ENCODE measurements at regions not wholly inside any gene's neighbourhood (a gene's known extent, or its start where the extent isn't known, plus 50 kb on each side); places are given as distances from the start of the nearest gene placed in this dataset.

DNA sequence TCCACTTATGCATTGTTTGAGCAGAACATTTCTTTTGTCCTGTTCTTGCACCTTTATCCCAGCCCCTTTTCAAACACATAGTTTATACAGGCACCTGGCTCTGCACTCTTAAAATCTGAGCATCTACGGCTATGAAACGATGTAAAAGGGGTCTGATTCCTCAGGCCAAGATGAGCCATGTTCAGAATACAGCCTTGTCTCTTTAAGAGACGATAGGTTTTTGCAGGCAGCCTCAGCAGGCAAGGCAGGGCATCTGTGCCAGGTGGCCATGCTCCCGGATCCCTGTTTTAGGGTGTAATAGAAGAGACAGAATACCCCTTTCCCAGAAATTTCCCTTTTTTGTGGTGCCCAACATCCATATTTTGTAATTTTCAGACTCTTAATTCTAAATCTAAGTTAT lies 89.1 kb upstream of the NFIB start:
- no peaks in the 10 kb centered on the region for H3K27me3 ChIP-seq (ENCODE audit: control insufficient read depth in 3 of 3, insufficient read depth in 3 of 3, low read depth in 1 of 3, low read length in 3 of 3)
- H3K18ac ChIP-seq (ENCODE audit: low read length): no peak overlapping the region
- WGBS, 2 donors (ENCODE audit: extremely low coverage in 2 of 2, insufficient read length in 2 of 2, insufficient replicate concordance in 1 of 2): no CpG with 5 or more reads among the region's 4 CpGs
- DNase-seq (ENCODE audit: low spot score): no peak
- no peak overlapping the region for H2AK5ac ChIP-seq (ENCODE audit: low read depth, low read length)
- no peak overlapping the region for H3K27ac ChIP-seq (replicated peaks; ENCODE audit: low read length)
- no peaks in the 10 kb centered on the region for H3K36me3 ChIP-seq (replicated peaks in 1 of 2; ENCODE audit: control insufficient read depth in 2 of 2, insufficient read depth in 2 of 2, low read length in 2 of 2)
- no peak overlapping the region for H3K9ac ChIP-seq (ENCODE audit: low read depth, low read length, poor library complexity)
- no peaks in the 10 kb centered on the region for H3K9me3 ChIP-seq (replicated peaks in 1 of 2; ENCODE audit: control insufficient read depth in 2 of 2, insufficient read depth in 1 of 2, low read depth in 1 of 2, low read length in 2 of 2)
- H2AFZ ChIP-seq (ENCODE audit: low read length): peak overlapping the region; percentile 10
- H3K4me2 ChIP-seq (ENCODE audit: insufficient read depth, low read length, poor library complexity, severe bottlenecking): no peak overlapping the region
- H2BK12ac ChIP-seq (ENCODE audit: low read length): no peak overlapping the region
- no peak overlapping the region for H2BK120ac ChIP-seq (ENCODE audit: low read depth, low read length)
- no peak overlapping the region for H3K4ac ChIP-seq (ENCODE audit: low read length)
- no peak overlapping the region for H3K4me3 ChIP-seq (ENCODE audit: low read length in 2 of 2)
- no peak overlapping the region for H4K8ac ChIP-seq (ENCODE audit: low read depth, low read length)
- H3K23ac ChIP-seq (ENCODE audit: low read depth, low read length, poor library complexity): no peak overlapping the region
- H4K91ac ChIP-seq (ENCODE audit: low read depth, low read length, poor library complexity): no peak overlapping the region
- no peaks in the 10 kb centered on the region for H3K79me1 ChIP-seq (ENCODE audit: low read depth, low read length)
- H2BK15ac ChIP-seq (ENCODE audit: low read length): no peak overlapping the region
- H3K14ac ChIP-seq (ENCODE audit: low read length): no peak overlapping the region
- H3K4me1 ChIP-seq (ENCODE audit: control insufficient read depth in 2 of 2, insufficient read depth in 1 of 2, low read depth in 1 of 2, low read length in 2 of 2): peaks cover 0 to 2% of the 10 kb centered on the region in 2 donors
- H2BK5ac ChIP-seq (ENCODE audit: low read length): no peak overlapping the region

DNA sequence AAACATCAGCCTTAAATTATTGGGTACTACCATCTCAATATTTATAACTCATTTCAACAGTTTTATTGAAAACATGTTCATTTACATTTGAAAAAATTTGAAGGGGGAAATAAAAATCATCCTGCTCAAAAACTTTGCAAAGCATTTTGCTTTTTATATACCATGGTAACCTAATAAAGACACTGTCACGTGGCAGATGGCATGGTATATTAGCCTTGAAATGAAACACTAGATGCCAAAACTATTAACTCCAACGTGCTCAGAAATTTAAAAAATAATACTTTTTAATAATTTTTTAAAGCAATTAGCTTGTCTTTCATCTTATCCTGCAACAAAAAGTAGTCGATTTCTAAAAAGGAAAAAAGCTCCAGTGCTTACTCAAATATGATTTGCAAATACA lies 88.6 kb upstream of the NFIB start:
- WGBS, 2 donors (ENCODE audit: extremely low coverage in 2 of 2, insufficient read length in 2 of 2, insufficient replicate concordance in 1 of 2): no CpG with 5 or more reads among the region's 3 CpGs
- Histone ChIP-seq H2BK15ac (ENCODE audit: low read length) (no peak overlapping the region), H3K79me1 (ENCODE audit: low read depth, low read length) (no peaks in the 10 kb centered on the region), H3K9ac (ENCODE audit: low read depth, low read length, poor library complexity) (no peak overlapping the region), H3K14ac (ENCODE audit: low read length) (no peak overlapping the region), H3K23ac (ENCODE audit: low read depth, low read length, poor library complexity) (no peak overlapping the region), H3K4ac (ENCODE audit: low read length) (no peak overlapping the region), H3K4me3 (ENCODE audit: low read length in 2 of 2) (no peak overlapping the region), H3K4me2 (ENCODE audit: insufficient read depth, low read length, poor library complexity, severe bottlenecking) (no peak overlapping the region), H3K18ac (ENCODE audit: low read length) (no peak overlapping the region), H2BK12ac (ENCODE audit: low read length) (no peak overlapping the region), H2AK5ac (ENCODE audit: low read depth, low read length) (no peak overlapping the region), H2BK120ac (ENCODE audit: low read depth, low read length) (no peak overlapping the region), H3K27ac (replicated peaks; ENCODE audit: low read length) (no peak overlapping the region), H3K27me3 (ENCODE audit: control insufficient read depth in 3 of 3, insufficient read depth in 3 of 3, low read depth in 1 of 3, low read length in 3 of 3) (no peaks in the 10 kb centered on the region), H4K8ac (ENCODE audit: low read depth, low read length) (no peak overlapping the region), H2BK5ac (ENCODE audit: low read length) (no peak overlapping the region), H4K91ac (ENCODE audit: low read depth, low read length, poor library complexity) (no peak overlapping the region), H2AFZ (ENCODE audit: low read length) (no peak overlapping the region), H3K9me3 (replicated peaks in 1 of 2; ENCODE audit: control insufficient read depth in 2 of 2, insufficient read depth in 1 of 2, low read depth in 1 of 2, low read length in 2 of 2) (no peaks in the 10 kb centered on the region), H3K36me3 (replicated peaks in 1 of 2; ENCODE audit: control insufficient read depth in 2 of 2, insufficient read depth in 2 of 2, low read length in 2 of 2) (no peaks in the 10 kb centered on the region), H3K4me1 (ENCODE audit: control insufficient read depth in 2 of 2, insufficient read depth in 1 of 2, low read depth in 1 of 2, low read length in 2 of 2) (peaks cover 0 to 2% of the 10 kb centered on the region in 2 donors)
- DNase-seq (ENCODE audit: low spot score): no peak

GRCh38 chr9:14401911-14402310 lies 88.0 kb upstream of the NFIB start:
- Histone ChIP-seq H2AFZ (ENCODE audit: low read length) (no peak overlapping the region), H3K4me1 (ENCODE audit: control insufficient read depth in 2 of 2, insufficient read depth in 1 of 2, low read depth in 1 of 2, low read length in 2 of 2) (peaks cover 0 to 2% of the 10 kb centered on the region in 2 donors), H2BK120ac (ENCODE audit: low read depth, low read length) (no peak overlapping the region), H2BK5ac (ENCODE audit: low read length) (no peak overlapping the region), H3K79me1 (ENCODE audit: low read depth, low read length) (no peaks in the 10 kb centered on the region), H3K27ac (replicated peaks; ENCODE audit: low read length) (no peak overlapping the region), H4K8ac (ENCODE audit: low read depth, low read length) (no peak overlapping the region), H3K36me3 (replicated peaks in 1 of 2; ENCODE audit: control insufficient read depth in 2 of 2, insufficient read depth in 2 of 2, low read length in 2 of 2) (no peaks in the 10 kb centered on the region), H2BK15ac (ENCODE audit: low read length) (no peak overlapping the region), H3K14ac (ENCODE audit: low read length) (no peak overlapping the region), H3K18ac (ENCODE audit: low read length) (no peak overlapping the region), H3K9ac (ENCODE audit: low read depth, low read length, poor library complexity) (no peak overlapping the region), H2AK5ac (ENCODE audit: low read depth, low read length) (no peak overlapping the region), H3K4me2 (ENCODE audit: insufficient read depth, low read length, poor library complexity, severe bottlenecking) (no peak overlapping the region), H3K23ac (ENCODE audit: low read depth, low read length, poor library complexity) (no peak overlapping the region), H3K9me3 (replicated peaks in 1 of 2; ENCODE audit: control insufficient read depth in 2 of 2, insufficient read depth in 1 of 2, low read depth in 1 of 2, low read length in 2 of 2) (no peaks in the 10 kb centered on the region), H3K4ac (ENCODE audit: low read length) (no peak overlapping the region), H2BK12ac (ENCODE audit: low read length) (no peak overlapping the region), H3K4me3 (ENCODE audit: low read length in 2 of 2) (no peak overlapping the region), H4K91ac (ENCODE audit: low read depth, low read length, poor library complexity) (no peak overlapping the region), H3K27me3 (ENCODE audit: control insufficient read depth in 3 of 3, insufficient read depth in 3 of 3, low read depth in 1 of 3, low read length in 3 of 3) (no peaks in the 10 kb centered on the region)
- no peak for DNase-seq (ENCODE audit: low spot score)
- no CpG with 5 or more reads among the region's 2 CpGs for WGBS, 2 donors (ENCODE audit: extremely low coverage in 2 of 2, insufficient read length in 2 of 2, insufficient replicate concordance in 1 of 2)

DNA sequence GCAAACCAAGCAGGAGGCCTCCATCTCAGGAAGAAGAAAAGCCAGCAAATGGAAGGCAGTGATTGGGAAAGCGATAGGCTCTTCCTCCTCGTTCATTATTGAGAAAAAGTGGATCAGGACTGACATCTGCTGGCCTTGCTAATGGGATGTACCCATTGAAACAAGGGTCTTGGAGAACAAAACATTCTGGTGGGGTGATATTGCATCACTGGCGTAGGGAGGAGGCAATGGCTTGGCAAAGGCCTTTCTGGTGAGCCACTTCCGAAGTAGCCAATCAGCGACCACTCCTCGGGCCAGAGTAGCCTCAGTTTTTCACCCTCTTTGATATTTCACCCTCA lies 86.7 kb upstream of the NFIB start:
- Histone ChIP-seq H4K8ac (ENCODE audit: low read depth, low read length) (no peak overlapping the region), H3K9me3 (replicated peaks in 1 of 2; ENCODE audit: control insufficient read depth in 2 of 2, insufficient read depth in 1 of 2, low read depth in 1 of 2, low read length in 2 of 2) (no peaks in the 10 kb centered on the region), H2BK120ac (ENCODE audit: low read depth, low read length) (no peak overlapping the region), H3K18ac (ENCODE audit: low read length) (no peak overlapping the region), H3K4me2 (ENCODE audit: insufficient read depth, low read length, poor library complexity, severe bottlenecking) (no peak overlapping the region), H3K4me1 (ENCODE audit: control insufficient read depth in 2 of 2, insufficient read depth in 1 of 2, low read depth in 1 of 2, low read length in 2 of 2) (peaks cover 0 to 2% of the 10 kb centered on the region in 2 donors), H3K14ac (ENCODE audit: low read length) (no peak overlapping the region), H3K36me3 (replicated peaks in 1 of 2; ENCODE audit: control insufficient read depth in 2 of 2, insufficient read depth in 2 of 2, low read length in 2 of 2) (no peaks in the 10 kb centered on the region), H3K27ac (replicated peaks; ENCODE audit: low read length) (no peak overlapping the region), H2BK12ac (ENCODE audit: low read length) (no peak overlapping the region), H3K4ac (ENCODE audit: low read length) (no peak overlapping the region), H3K79me1 (ENCODE audit: low read depth, low read length) (no peaks in the 10 kb centered on the region), H3K27me3 (ENCODE audit: control insufficient read depth in 3 of 3, insufficient read depth in 3 of 3, low read depth in 1 of 3, low read length in 3 of 3) (no peaks in the 10 kb centered on the region), H3K23ac (ENCODE audit: low read depth, low read length, poor library complexity) (no peak overlapping the region), H2BK15ac (ENCODE audit: low read length) (no peak overlapping the region), H2BK5ac (ENCODE audit: low read length) (no peak overlapping the region), H3K9ac (ENCODE audit: low read depth, low read length, poor library complexity) (no peak overlapping the region), H4K91ac (ENCODE audit: low read depth, low read length, poor library complexity) (no peak overlapping the region), H2AFZ (ENCODE audit: low read length) (no peak overlapping the region), H2AK5ac (ENCODE audit: low read depth, low read length) (no peak overlapping the region), H3K4me3 (ENCODE audit: low read length in 2 of 2) (no peak overlapping the region)
- no CpG with 5 or more reads among the region's 6 CpGs for WGBS, 2 donors (ENCODE audit: extremely low coverage in 2 of 2, insufficient read length in 2 of 2, insufficient replicate concordance in 1 of 2)
- no peak for DNase-seq (ENCODE audit: low spot score)
